Mesenteric fat pad (tissue), 1 donor: ENCODE measurements at regions not wholly inside any gene's neighbourhood (a gene's known extent, or its start where the extent isn't known, plus 50 kb on each side); places are given as distances from the start of the nearest gene placed in this dataset.
A peak's percentile ranks its signal among the peaks of the same experiment; 100 is the strongest.
"Not testable (repeated sequence)": the region's sequence is repeated elsewhere in the genome, so short reads cannot be mapped to it uniquely, and the experiment has no call there.

ENCODE experiments used
- DNase-seq: peaks from one replicate; pipeline ENCODE4 v3.0.0-alpha.2; 2020; ENCODE audit warnings: low spot score
- donor health status: DM: yes; HTN: yes; CAD: no.

GRCh38 chr20:50323777-50324775, 133.4 kb downstream of the CEBPB start:
- peak; percentile 11 for DNase-seq

GRCh38 chr20:50325215-50325614, 134.6 kb downstream of the CEBPB start:
- peak; percentile 59 for DNase-seq

GRCh38 chr20:50325651-50326050, 135.0 kb downstream of the CEBPB start:
- no peak for DNase-seq

GRCh38 chr20:50327666-50328065, 137.0 kb downstream of the CEBPB start:
- DNase-seq, result no peak

GRCh38 chr20:50328222-50328979, 137.8 kb downstream of the CEBPB start:
- DNase-seq, result no peak

- DNase-seq, result no peak
These were observed 138.6 kb downstream of the CEBPB start for GRCh38 chr20:50328996-50329898.

GRCh38 chr20:50329981-50330503, 139.4 kb downstream of the CEBPB start:
- no peak for DNase-seq

GRCh38 chr20:50330504-50331313, 140.1 kb downstream of the CEBPB start:
- no peak for DNase-seq

GRCh38 chr20:50331469-50332363, 141.1 kb downstream of the CEBPB start:
- no peak for DNase-seq

- DNase-seq, result no peak
These were observed 141.9 kb downstream of the CEBPB start for GRCh38 chr20:50332491-50332980.

GRCh38 chr20:50333131-50333670, 142.6 kb downstream of the CEBPB start:
- no peak for DNase-seq

GRCh38 chr20:50333812-50334211, 143.2 kb downstream of the CEBPB start:
- no peak for DNase-seq

GRCh38 chr20:50334512-50334911, 143.9 kb downstream of the CEBPB start:
- DNase-seq, result not testable (repeated sequence)

GRCh38 chr20:50335105-50335504, 144.5 kb downstream of the CEBPB start:
- DNase-seq, result no peak

GRCh38 chr20:50335866-50336265, 145.2 kb downstream of the CEBPB start:
- DNase-seq, result no peak

- no peak for DNase-seq
These were observed 146.0 kb downstream of the CEBPB start for GRCh38 chr20:50336661-50337060.

GRCh38 chr20:50337521-50338466, 147.2 kb downstream of the CEBPB start:
- DNase-seq, result no peak
